HG03175 (cell line): ENCODE measurements at regions not wholly inside any gene's neighbourhood (a gene's known extent, or its start where the extent isn't known, plus 50 kb on each side); places are given as distances from the start of the nearest gene placed in this dataset.

ENCODE experiments used
- ATAC-seq: cut with Tn5 transposase; IDR thresholded peaks from one replicate; pipeline ENCODE4 v1.9.1; 2021; ENCODE audit warnings: mild to moderate bottlenecking, moderate library complexity; ENCODE audit not compliant: unreplicated experiment

- no peak for ATAC-seq
Measured at GRCh38 chr21:31470896-31471694, 127.0 kb upstream of the TIAM1 start.

- no peak for ATAC-seq
Measured at GRCh38 chr21:31460980-31461379, 116.9 kb upstream of the TIAM1 start.

- no peak for ATAC-seq
Measured at GRCh38 chr21:31459457-31459856, 115.4 kb upstream of the TIAM1 start.

GRCh38 chr21:31457675-31458074 is 113.6 kb upstream of the TIAM1 start:
- ATAC-seq = no peak

GRCh38 chr21:31456201-31456600 is 112.1 kb upstream of the TIAM1 start:
- no peak for ATAC-seq

- no peak for ATAC-seq
Measured at GRCh38 chr21:31455506-31455905, 111.4 kb upstream of the TIAM1 start.

- no peak for ATAC-seq
Measured at GRCh38 chr21:31450980-31451379, 106.9 kb upstream of the TIAM1 start.

- no peak for ATAC-seq
Measured at GRCh38 chr21:31449921-31450535, 106.0 kb upstream of the TIAM1 start.

- no peak for ATAC-seq
Measured at GRCh38 chr21:31448496-31448895, 104.4 kb upstream of the TIAM1 start.

- ATAC-seq = no peak
Measured at GRCh38 chr21:31447505-31447904, 103.4 kb upstream of the TIAM1 start.

- no peak for ATAC-seq
Measured at GRCh38 chr21:31446226-31446855, 102.3 kb upstream of the TIAM1 start.

- ATAC-seq = no peak
Measured at GRCh38 chr21:31445137-31445536, 101.1 kb upstream of the TIAM1 start.

GRCh38 chr21:31443736-31444521 is 99.9 kb upstream of the TIAM1 start:
- ATAC-seq = no peak

GRCh38 chr21:31442339-31442738 is 98.3 kb upstream of the TIAM1 start:
- no peak for ATAC-seq

GRCh38 chr21:31429506-31429905 is 85.4 kb upstream of the TIAM1 start:
- no peak for ATAC-seq

- no peak for ATAC-seq
Measured at GRCh38 chr21:31426235-31426797, 82.3 kb upstream of the TIAM1 start.

GRCh38 chr21:31425138-31425537 is 81.1 kb upstream of the TIAM1 start:
- no peak for ATAC-seq

GRCh38 chr21:31424058-31424457 is 80.0 kb upstream of the TIAM1 start:
- no peak for ATAC-seq

- no peak for ATAC-seq
Measured at GRCh38 chr21:31420988-31421387, 76.9 kb upstream of the TIAM1 start.

GRCh38 chr21:31420354-31420753 is 76.3 kb upstream of the TIAM1 start:
- no peak for ATAC-seq

GRCh38 chr21:31418377-31419001 is 74.4 kb upstream of the TIAM1 start:
- ATAC-seq = no peak
